ENCODE measurements at regions not wholly inside any gene's neighbourhood (a gene's known extent, or its start where the extent isn't known, plus 50 kb on each side); places are given as distances from the start of the nearest gene placed in this dataset.

DNA sequence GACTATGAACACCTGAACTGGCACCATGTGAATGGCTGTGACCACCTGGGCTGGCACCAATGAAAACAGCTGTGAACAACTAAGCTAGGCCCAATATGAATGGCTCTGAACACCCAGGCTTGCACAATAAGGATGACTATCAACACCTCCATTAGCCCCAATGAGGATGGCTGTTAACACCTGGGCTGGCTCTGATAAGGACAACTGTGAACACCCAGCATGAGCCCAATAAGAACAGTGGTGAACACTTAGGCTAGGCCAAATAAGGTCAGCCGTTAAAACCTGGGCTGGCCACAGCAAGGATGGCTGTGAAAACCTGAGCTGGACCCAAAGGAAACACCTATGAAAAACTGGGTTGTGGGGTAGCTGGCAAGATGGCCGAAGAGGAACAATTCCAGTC lies 1163.1 kb downstream of the UQCRFS1 start:
- no peaks in the 10 kb centered on the region for H3K27me3 Mint-ChIP-seq (ENCODE audit: low read depth)
- H3K4me1 Mint-ChIP-seq: no peaks in the 10 kb centered on the region
- H3K27ac Mint-ChIP-seq: no peak overlapping the region
- H3K4me3 Mint-ChIP-seq: no peak overlapping the region
- TF ChIP-seq FOXP1 (CRISPR knock-in tag; IDR thresholded peaks at IDR 0.05; ENCODE audit: borderline replicate concordance) (no peak), JUN (CRISPR knock-in tag; IDR thresholded peaks at IDR 0.05) (no peak), FOXJ3 (CRISPR knock-in tag; IDR thresholded peaks at IDR 0.05; ENCODE audit: borderline replicate concordance) (no peak), SP1 (CRISPR knock-in tag; conservative IDR thresholded peaks at IDR 0.05) (no peak), ZBTB21 (CRISPR knock-in tag; IDR thresholded peaks at IDR 0.05; ENCODE audit: borderline replicate concordance) (no peak), JAZF1 (CRISPR knock-in tag; IDR thresholded peaks at IDR 0.05) (no peak), ZNF232 (CRISPR knock-in tag; IDR thresholded peaks at IDR 0.05) (no peak), NFATC4 (CRISPR knock-in tag; IDR thresholded peaks at IDR 0.05) (no peak), ZNF416 (CRISPR knock-in tag; IDR thresholded peaks at IDR 0.05) (no peak), RELA (CRISPR knock-in tag; IDR thresholded peaks at IDR 0.05; ENCODE audit: borderline replicate concordance) (no peak), ZNF317 (CRISPR knock-in tag; IDR thresholded peaks at IDR 0.05; ENCODE audit: borderline replicate concordance, low read depth) (no peak)
- TF ChIP-seq, protein P1, sequence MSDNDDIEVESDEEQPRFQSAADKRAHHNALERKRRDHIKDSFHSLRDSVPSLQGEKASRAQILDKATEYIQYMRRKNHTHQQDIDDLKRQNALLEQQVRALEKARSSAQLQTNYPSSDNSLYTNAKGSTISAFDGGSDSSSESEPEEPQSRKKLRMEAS (CRISPR knock-in tag; IDR thresholded peaks at IDR 0.05): no peak
- TF ChIP-seq, protein P2, sequence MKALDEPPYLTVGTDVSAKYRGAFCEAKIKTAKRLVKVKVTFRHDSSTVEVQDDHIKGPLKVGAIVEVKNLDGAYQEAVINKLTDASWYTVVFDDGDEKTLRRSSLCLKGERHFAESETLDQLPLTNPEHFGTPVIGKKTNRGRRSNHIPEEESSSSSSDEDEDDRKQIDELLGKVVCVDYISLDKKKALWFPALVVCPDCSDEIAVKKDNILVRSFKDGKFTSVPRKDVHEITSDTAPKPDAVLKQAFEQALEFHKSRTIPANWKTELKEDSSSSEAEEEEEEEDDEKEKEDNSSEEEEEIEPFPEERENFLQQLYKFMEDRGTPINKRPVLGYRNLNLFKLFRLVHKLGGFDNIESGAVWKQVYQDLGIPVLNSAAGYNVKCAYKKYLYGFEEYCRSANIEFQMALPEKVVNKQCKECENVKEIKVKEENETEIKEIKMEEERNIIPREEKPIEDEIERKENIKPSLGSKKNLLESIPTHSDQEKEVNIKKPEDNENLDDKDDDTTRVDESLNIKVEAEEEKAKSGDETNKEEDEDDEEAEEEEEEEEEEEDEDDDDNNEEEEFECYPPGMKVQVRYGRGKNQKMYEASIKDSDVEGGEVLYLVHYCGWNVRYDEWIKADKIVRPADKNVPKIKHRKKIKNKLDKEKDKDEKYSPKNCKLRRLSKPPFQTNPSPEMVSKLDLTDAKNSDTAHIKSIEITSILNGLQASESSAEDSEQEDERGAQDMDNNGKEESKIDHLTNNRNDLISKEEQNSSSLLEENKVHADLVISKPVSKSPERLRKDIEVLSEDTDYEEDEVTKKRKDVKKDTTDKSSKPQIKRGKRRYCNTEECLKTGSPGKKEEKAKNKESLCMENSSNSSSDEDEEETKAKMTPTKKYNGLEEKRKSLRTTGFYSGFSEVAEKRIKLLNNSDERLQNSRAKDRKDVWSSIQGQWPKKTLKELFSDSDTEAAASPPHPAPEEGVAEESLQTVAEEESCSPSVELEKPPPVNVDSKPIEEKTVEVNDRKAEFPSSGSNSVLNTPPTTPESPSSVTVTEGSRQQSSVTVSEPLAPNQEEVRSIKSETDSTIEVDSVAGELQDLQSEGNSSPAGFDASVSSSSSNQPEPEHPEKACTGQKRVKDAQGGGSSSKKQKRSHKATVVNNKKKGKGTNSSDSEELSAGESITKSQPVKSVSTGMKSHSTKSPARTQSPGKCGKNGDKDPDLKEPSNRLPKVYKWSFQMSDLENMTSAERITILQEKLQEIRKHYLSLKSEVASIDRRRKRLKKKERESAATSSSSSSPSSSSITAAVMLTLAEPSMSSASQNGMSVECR (CRISPR knock-in tag; IDR thresholded peaks at IDR 0.05; ENCODE audit: borderline replicate concordance): no peak
- TF ChIP-seq, protein P3, sequence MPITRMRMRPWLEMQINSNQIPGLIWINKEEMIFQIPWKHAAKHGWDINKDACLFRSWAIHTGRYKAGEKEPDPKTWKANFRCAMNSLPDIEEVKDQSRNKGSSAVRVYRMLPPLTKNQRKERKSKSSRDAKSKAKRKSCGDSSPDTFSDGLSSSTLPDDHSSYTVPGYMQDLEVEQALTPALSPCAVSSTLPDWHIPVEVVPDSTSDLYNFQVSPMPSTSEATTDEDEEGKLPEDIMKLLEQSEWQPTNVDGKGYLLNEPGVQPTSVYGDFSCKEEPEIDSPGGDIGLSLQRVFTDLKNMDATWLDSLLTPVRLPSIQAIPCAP (CRISPR knock-in tag; IDR thresholded peaks at IDR 0.05): no peak
- TF ChIP-seq, protein P4, sequence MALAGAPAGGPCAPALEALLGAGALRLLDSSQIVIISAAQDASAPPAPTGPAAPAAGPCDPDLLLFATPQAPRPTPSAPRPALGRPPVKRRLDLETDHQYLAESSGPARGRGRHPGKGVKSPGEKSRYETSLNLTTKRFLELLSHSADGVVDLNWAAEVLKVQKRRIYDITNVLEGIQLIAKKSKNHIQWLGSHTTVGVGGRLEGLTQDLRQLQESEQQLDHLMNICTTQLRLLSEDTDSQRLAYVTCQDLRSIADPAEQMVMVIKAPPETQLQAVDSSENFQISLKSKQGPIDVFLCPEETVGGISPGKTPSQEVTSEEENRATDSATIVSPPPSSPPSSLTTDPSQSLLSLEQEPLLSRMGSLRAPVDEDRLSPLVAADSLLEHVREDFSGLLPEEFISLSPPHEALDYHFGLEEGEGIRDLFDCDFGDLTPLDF (CRISPR knock-in tag; IDR thresholded peaks at IDR 0.05): no peak
- DNase-seq (ENCODE audit: low spot score) (no peak), ATAC-seq (no peak)
- peaks cover 32% of the 10 kb centered on the region for H3K9me3 Mint-ChIP-seq
- ChIA-PET CTCF (interaction anchor here (1.0 to 1.1 kb wide), 2 partner anchors 12 to 84 kb away, joined by 3 read pairs; no protein-coding TSS in a partner anchor), POLR2A (no interaction called here)
- H3K36me3 Mint-ChIP-seq: no peaks in the 10 kb centered on the region

DNA sequence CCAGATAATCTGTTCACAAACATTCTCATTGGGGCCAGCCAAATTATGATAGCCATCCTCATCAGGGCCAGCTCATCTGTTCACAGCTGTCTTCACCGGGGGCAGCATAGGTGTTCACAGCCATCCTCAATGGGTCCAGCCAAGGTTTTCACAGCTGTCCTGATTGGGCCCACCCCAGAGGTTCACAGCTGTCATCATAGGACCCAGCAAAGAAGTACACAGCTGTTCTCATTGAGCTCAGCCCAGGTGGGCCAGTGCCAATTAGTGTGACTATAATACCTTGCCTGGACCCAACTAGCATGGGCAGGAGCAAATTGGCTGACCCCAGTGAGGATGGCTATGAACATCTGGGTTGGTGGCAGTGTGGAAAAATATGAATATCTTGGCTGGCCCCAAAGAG lies 1166.0 kb downstream of the UQCRFS1 start:
- Mint-ChIP-seq H3K36me3 (no peaks in the 10 kb centered on the region), H3K4me1 (no peaks in the 10 kb centered on the region), H3K9me3 (peaks cover 28% of the 10 kb centered on the region), H3K4me3 (no peak overlapping the region), H3K27me3 (ENCODE audit: low read depth) (no peaks in the 10 kb centered on the region), H3K27ac (no peak overlapping the region)
- ATAC-seq: no peak
- ChIA-PET CTCF (interaction anchor here (0.9 kb wide), 1 partner anchor 81 kb away, joined by 3 read pairs; no protein-coding TSS in a partner anchor), POLR2A (no interaction called here)
- DNase-seq (ENCODE audit: low spot score): no peak
- no peak for TF ChIP-seq OVOL2 (CRISPR knock-in tag; IDR thresholded peaks at IDR 0.05; ENCODE audit: borderline replicate concordance)
- TF ChIP-seq GABPB1 (CRISPR knock-in tag; IDR thresholded peaks at IDR 0.05): no peak
- TF ChIP-seq, protein P5, sequence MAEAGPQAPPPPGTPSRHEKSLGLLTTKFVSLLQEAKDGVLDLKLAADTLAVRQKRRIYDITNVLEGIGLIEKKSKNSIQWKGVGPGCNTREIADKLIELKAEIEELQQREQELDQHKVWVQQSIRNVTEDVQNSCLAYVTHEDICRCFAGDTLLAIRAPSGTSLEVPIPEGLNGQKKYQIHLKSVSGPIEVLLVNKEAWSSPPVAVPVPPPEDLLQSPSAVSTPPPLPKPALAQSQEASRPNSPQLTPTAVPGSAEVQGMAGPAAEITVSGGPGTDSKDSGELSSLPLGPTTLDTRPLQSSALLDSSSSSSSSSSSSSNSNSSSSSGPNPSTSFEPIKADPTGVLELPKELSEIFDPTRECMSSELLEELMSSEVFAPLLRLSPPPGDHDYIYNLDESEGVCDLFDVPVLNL (CRISPR knock-in tag; IDR thresholded peaks at IDR 0.05; ENCODE audit: borderline replicate concordance, low read depth): no peak
- no peak for TF ChIP-seq ESRRA (CRISPR knock-in tag; IDR thresholded peaks at IDR 0.05; ENCODE audit: borderline replicate concordance)
- TF ChIP-seq CBFB (CRISPR knock-in tag; IDR thresholded peaks at IDR 0.05; ENCODE audit: low read depth): no peak
- no peak for TF ChIP-seq ZNF121 (CRISPR knock-in tag; IDR thresholded peaks at IDR 0.05)
- no peak for TF ChIP-seq ATF1 (CRISPR knock-in tag; IDR thresholded peaks at IDR 0.05)
- TF ChIP-seq, protein P6, sequence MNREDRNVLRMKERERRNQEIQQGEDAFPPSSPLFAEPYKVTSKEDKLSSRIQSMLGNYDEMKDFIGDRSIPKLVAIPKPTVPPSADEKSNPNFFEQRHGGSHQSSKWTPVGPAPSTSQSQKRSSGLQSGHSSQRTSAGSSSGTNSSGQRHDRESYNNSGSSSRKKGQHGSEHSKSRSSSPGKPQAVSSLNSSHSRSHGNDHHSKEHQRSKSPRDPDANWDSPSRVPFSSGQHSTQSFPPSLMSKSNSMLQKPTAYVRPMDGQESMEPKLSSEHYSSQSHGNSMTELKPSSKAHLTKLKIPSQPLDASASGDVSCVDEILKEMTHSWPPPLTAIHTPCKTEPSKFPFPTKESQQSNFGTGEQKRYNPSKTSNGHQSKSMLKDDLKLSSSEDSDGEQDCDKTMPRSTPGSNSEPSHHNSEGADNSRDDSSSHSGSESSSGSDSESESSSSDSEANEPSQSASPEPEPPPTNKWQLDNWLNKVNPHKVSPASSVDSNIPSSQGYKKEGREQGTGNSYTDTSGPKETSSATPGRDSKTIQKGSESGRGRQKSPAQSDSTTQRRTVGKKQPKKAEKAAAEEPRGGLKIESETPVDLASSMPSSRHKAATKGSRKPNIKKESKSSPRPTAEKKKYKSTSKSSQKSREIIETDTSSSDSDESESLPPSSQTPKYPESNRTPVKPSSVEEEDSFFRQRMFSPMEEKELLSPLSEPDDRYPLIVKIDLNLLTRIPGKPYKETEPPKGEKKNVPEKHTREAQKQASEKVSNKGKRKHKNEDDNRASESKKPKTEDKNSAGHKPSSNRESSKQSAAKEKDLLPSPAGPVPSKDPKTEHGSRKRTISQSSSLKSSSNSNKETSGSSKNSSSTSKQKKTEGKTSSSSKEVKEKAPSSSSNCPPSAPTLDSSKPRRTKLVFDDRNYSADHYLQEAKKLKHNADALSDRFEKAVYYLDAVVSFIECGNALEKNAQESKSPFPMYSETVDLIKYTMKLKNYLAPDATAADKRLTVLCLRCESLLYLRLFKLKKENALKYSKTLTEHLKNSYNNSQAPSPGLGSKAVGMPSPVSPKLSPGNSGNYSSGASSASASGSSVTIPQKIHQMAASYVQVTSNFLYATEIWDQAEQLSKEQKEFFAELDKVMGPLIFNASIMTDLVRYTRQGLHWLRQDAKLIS (CRISPR knock-in tag; IDR thresholded peaks at IDR 0.05; ENCODE audit: borderline replicate concordance): no peak

All from WTC11 (cell line).